Right ventricle myocardium superior (tissue), 1 donor: ENCODE measurements at regions not wholly inside any gene's neighbourhood (a gene's known extent, or its start where the extent isn't known, plus 50 kb on each side); places are given as distances from the start of the nearest gene placed in this dataset.
"Not testable (repeated sequence)": the region's sequence is repeated elsewhere in the genome, so short reads cannot be mapped to it uniquely, and the experiment has no call there.

ENCODE experiments used
- ATAC-seq: fragments of 200-7000 bp; cut with Tn5 transposase; one replicate; pipeline ENCODE4 v1.9.1; 2020; ENCODE audit warnings: mild to moderate bottlenecking; ENCODE audit not compliant: poor library complexity
- DNase-seq: peaks from one replicate; pipeline ENCODE4 v3.0.0-alpha.2; 2020
- intact Hi-C: fragments of 100-400 bp; cut with DNase I; formaldehyde crosslinking; loops from one replicate; pipeline ENCODE4 v1.11.2; 2022
- donor health status: DM: no; HTN: yes; CAD: no; lungs with severe emphysema.

DNA sequence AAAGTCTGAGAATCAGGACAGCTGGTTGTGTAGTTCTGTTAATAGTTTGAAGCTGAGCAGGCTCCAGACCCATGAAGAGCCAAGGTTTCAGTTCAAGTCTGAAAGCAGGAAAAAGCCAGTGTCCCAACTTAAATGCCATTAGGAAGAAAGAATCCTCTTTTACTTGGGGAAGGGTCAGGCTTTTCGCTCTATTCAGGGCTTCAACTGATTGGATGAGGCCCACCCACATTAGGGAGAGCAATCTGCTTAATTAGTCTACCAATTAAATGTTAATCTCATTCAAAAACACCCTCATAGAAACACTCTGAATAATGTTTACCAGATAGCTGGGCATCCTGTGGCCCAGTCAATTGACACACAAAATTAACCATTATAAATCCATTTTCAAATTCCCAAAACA lies 462.2 kb downstream of the EPM2A start:
- ATAC-seq = no peak
- intact Hi-C loops = no loop called here
- DNase-seq = no peak

DNA sequence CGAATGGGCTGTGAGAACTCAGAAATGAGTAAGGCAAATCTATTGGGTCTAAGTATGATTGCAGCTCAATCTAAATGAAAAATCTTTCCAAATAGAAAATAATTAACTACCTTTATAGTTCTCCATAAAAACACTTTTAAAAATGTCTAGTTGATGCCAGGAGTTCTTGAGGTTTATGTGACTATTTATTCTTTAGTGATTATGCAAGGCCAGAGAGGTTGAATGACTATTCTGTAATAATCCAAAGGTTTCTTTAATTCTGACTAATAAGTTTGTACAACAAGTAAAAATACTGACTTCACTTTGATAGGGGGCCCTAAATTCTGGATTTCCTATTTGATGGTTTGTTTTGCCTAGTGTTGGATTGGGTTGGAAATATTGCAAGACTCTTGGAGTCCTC lies 461.2 kb downstream of the EPM2A start:
- DNase-seq = no peak
- ATAC-seq = no peak
- intact Hi-C loops = no loop called here

DNA sequence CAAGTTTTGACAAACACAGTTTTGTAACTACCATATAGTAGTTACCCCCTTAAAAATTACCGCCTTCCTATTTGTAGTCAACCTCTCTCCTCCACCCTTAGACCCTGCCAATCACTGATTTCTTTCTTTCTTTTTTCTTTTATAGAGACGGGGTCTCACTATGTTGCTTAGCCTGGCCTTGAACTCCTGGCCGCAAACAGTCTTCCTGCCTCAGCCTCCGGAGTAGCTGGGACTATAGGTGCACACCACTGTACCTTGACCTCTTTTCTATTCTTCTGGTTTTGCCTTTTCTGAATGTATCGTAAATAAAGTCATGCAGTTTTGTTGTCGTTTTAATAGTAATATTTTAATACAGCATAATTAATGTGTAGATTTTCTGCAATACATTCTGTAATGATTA lies 460.3 kb downstream of the EPM2A start:
- no peak for ATAC-seq
- intact Hi-C loops = no loop called here
- DNase-seq = no peak

DNA sequence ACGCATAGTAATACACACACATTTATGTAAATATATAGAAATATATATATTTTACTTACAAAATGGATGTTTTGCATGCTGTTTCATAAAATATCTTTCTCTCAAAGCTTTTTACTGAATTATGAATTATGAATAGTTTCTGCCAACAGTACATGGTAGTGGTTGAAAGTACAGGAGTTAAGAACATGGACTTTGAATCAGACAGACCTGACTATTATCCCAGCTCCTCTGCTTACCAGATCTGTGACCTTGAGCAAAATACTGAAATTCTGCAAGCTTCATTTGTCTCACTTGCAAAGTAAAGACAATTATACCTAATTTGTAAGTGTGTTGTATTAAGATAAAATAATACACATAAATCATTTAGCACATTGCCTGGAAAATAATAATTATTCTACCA lies 459.5 kb downstream of the EPM2A start:
- intact Hi-C loops = no loop called here
- ATAC-seq (no peak), DNase-seq (no peak)

DNA sequence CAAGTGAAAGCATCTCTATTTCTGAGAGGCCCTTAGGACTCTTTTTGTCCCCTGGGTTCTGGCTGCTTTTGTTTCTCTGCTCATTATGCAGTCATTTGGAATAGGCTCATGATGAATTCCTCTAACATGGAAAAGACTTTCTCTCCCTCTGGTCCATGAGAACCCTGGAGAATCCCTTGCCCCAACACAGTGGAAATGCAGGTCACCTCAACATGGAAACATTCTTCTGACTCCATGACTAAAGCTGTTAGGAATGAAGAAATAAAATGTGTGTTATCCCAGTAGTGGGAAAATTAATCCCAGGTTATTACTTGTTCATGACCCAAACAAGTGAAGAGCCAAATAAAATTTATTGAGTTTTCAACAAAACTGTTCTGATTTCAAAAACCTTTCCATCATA lies 458.6 kb downstream of the EPM2A start:
- DNase-seq (no peak), ATAC-seq (no peak)
- intact Hi-C loops = no loop called here

DNA sequence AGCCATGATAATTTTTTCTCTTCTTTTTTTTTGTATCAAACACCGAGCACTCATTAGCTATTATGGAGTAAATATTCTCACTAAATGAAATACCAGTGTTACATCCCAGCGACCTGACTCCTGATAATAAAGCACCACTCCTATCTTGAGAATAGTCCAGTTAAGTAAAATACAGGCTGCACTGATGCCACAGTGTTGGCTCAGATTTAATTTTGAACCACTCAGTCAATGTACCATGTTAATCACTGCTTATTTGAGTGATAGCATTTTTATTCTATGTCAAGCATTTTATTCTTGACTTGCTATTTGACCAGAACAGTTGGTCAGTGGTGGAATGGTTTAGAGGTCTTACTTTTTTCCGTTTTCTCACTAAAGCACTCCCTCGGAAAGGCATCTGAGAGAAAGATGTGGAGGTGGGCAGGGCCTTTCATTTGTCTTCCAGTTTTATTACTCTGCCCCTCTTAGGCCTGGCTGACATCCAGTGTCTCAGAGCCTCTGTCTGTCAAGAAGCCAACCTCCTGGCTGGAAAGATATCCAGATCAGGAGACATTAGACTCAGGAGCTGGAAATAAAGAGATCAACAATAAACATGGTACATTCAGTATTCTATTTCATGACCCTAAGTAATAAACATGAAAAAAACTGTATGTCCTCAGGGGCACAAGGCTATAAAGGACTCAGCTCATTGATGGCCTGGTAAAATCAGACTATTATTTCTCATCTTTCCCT lies 457.8 kb downstream of the EPM2A start:
- ATAC-seq (peak; percentile 77), DNase-seq (no peak)
- intact Hi-C loops = no loop called here

DNA sequence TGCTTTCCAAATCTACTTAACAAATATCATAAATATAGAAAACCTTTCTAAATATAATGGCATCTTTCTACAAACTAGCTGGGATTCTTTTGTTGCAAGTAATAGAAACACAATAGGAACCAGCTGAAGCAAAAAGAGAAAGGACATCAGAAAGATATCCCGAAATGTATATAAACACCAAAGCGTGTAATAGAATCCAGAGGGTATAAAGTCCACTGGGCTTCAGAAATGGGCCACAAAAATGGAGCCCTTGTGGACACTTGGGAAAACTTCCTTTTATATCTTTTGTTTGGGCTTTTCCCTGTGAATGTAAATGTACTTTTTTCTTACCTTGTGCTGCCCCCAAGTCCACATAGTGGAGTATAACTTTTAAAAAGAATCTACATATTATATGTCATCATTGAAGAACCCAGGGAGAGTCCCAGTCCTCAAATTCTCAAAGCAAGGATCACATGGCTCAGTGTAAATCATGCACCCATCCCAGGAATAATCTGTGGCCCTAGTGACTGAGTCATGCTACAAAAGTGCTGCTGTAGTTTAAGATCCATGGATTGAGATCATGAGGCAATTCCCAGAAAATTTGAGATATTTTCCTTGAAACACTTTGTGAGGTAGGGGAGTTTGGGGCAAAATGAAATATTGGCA lies 457.0 kb downstream of the EPM2A start:
- ATAC-seq (no peak), DNase-seq (no peak)
- intact Hi-C loops = no loop called here

DNA sequence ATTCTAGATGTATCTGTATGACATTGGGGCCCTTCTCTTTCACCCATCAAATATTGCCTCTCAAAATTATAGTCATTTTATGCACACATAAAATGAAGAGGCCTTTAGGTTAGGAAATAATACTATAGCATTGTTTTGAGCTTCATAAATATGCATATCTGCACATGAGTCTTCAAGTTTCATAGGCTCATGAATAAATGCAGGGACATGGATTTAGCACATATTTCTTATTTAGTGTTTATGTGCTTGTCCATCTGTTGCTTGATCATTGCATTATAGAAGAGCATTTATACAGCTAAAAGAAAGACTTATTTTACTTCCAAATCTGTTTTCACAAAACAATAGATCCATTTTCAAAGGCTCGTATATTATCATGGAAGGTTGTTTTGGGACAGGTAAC lies 455.8 kb downstream of the EPM2A start:
- intact Hi-C loops = no loop called here
- ATAC-seq (no peak), DNase-seq (no peak)

DNA sequence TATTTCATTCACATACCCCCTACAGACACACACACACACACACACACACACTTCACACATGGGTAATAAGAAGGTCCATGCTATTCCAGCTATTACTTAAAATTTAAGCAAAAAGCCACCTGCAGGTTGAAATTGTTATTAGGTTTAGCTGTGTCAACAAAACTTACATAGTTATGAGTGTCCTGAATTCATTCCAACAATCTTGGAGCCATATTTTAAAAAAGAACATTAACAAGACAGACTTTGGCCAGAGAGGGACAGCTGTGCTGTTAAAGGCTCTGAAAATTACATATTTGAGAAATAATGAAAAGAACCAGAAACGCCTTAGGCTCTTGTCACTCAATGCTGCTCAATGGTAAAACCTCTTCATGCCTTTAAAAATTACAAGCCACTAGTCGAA lies 455.3 kb downstream of the EPM2A start:
- intact Hi-C loops = no loop called here
- ATAC-seq (no peak), DNase-seq (no peak)

DNA sequence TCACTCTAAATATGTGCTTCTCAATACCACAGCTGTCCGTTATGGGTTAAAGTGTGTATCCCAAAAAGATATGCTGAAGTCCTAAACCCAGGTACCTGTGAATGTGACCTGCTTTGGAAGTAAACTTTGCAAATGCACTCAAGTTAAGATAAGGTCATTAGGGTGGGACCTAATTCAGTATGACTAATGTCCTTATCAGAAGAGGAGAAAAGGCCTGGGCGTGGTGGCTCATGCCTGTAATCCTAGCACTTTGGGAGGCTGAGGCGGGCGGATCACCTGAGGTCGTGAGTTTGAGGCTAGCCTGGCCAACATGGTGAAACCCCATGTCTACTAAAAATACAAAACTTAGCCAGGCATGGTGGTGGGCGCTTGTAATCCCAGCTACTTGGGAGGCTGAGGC lies 452.1 kb downstream of the EPM2A start:
- ATAC-seq, intact Hi-C loops, DNase-seq: not testable (repeated sequence)

DNA sequence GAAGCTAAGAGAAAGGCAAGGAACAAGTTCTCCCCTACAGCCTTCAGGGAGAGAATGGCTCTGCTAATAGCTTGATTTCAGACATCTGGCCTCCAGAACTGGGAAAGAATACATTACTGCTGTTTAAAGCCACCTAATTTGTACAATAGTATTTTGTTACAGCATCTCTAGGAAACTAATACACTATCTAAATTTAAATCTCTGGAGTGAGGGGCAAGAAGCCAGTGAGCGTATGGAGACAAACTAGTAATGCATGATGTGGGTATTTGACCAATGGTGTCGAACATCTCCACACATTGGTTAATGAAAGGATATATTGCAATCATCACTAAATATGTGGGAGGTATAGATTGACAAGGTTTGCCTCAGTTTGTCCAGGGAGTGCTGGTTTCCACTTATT lies 451.5 kb downstream of the EPM2A start:
- intact Hi-C loops = no loop called here
- DNase-seq (no peak), ATAC-seq (no peak)

DNA sequence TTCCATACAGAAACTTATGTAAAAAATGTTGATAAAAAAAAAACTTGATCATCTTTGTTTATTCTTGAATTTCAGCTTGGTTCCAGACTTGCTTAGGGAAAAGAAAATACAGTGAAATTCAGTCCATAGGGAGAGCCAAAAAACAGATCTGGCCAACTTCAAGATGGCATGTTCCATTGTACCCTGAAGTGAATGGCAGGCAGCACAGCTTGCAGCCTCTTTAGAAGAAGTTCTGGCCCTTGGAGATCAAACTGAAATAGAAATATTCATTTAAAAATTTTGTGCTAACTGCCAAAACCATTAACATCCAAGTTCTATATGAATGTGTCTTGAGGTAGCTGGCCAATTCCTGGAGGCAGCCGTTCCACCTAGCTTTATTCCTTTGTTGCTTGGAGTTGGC lies 448.4 kb downstream of the EPM2A start:
- ATAC-seq (no peak), DNase-seq (no peak)
- intact Hi-C loops = no loop called here

DNA sequence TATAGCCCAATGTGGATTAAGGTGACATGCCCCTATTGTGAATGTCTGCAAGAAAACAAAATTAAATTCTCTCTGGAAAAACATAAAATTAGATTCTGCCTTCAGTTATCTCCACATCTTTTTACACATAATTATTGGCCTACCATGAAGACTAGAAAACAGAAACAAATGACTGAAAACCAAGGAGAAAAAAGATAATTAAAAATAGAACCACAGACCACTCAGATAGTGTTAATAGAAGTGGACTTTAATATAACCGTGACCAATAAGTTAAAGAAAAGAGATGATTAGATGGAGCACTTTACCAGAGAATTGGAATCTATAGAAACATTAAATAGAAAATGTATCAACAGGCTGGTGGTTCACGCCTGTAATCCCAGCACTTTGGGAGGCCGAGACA lies 445.7 kb downstream of the EPM2A start:
- intact Hi-C loops = no loop called here
- no peak for DNase-seq
- no peak for ATAC-seq

DNA sequence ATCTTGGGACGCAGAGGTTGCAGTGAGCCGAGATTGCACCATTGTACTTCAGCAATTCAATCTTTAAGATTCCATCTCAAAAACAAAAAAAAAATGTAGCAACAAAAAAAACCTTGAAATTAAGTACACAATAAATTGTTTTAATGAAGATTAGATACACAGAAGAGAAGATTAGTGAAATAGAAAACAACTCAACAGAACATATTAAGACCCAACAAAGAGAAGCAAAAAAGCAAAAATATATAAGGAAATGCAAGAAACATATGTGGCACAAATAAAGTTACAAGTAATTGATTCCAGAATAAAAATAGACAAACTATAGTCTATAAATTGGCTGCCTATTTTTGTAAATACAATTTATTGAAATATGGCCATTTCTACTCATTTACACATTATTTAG lies 445.2 kb downstream of the EPM2A start:
- no peak for ATAC-seq
- no peak for DNase-seq
- intact Hi-C loops = no loop called here

DNA sequence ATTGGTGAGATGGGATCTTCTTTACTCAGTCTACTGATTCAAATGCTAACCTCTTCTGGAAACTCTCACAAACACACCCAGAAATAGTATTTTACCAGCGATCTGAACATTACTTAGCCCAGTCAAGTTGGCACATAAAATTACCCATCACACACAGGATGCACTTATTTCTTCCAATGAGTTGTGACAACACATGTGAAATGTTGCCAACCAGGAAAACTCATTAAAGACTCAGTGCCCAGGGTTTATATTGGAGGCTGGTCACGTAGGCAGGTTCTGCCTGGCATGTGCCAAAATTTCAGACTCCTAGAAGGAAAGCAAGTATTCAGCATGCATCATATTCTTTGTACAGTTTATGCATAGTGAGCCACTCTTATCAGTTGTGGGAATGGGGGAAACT lies 443.3 kb downstream of the EPM2A start:
- DNase-seq (no peak), ATAC-seq (no peak)
- intact Hi-C loops = no loop called here

DNA sequence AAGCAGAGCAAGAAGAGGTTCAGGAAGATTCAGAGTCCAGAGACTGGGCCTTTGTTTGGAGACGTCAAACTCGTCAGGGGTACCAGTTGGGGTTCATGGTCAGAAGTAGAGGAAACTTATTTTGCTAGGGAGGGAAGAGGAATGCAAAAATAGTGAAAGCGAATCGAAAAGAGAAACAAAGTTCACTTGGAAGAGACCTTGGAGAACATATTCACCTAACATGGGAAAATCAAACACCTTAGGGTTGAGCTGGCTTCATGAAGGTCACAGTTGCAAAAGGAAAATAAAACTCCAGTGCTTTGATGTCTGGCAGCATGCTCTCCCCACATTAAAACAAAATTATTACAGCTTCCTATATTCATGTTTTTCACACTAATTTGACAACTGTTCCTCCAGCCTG lies 440.4 kb downstream of the EPM2A start:
- intact Hi-C loops = no loop called here
- ATAC-seq = no peak
- DNase-seq = no peak

DNA sequence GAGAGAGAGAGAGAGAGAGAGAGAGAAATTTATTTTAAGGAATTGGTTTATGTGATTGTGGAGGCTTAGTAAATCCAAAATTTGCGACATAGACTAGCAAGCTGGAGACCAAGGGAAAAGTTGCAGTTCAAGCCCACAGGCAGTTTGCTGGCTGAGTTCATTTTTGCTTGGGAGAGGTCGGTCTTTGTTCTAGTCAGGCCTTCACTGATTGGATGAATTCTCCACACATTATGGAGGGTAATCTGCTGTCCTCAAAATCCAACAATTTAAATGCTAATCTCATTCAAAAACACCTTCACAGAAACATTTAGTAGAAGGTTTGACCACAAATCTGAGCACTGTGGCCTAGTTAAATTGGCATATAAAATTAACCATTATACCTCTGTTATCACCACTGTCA lies 439.6 kb downstream of the EPM2A start:
- intact Hi-C loops = no loop called here
- ATAC-seq (no peak), DNase-seq (no peak)

DNA sequence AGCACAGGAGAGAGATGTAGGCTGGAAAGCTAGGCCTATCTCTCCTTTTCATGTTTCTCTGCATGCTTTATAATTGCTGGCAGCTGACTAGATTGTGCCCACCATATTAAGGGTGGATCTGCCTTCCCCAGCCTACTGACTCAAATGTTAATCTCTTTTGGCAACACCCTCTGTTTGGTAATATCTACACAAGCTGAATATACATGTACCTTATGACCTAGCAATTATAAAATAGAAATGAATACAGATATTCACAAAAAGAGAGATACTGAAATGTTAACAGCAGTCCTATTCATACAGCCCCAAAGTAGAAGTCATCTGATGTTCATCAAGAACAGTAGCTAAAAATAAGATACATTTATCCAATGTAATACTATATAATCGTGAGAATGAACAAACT lies 429.6 kb downstream of the EPM2A start:
- ATAC-seq = no peak

DNA sequence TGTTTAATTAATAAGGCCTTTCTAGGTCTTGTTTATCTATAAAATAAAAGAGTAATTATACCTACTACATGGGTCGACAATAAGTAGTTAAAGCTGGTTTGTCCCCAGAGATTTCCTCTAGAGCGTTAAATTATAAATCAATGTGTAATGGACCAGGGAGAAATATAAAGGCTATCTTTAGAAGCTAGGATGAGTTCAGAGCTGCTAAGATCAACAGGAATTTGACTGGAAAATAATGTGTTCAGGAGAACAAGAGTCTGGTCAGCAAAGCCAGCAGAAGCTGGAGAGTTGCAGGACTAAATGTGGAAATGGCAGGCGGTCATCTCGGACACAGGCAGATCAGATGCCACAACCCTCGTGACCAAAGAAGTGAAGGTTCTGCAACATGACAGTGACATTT lies 428.8 kb downstream of the EPM2A start:
- ATAC-seq = no peak
- intact Hi-C loops = no loop called here

More for the DNA sequence above, 429.6 kb downstream of the EPM2A start:
- no peak for DNase-seq
- intact Hi-C loops = no loop called here

DNA sequence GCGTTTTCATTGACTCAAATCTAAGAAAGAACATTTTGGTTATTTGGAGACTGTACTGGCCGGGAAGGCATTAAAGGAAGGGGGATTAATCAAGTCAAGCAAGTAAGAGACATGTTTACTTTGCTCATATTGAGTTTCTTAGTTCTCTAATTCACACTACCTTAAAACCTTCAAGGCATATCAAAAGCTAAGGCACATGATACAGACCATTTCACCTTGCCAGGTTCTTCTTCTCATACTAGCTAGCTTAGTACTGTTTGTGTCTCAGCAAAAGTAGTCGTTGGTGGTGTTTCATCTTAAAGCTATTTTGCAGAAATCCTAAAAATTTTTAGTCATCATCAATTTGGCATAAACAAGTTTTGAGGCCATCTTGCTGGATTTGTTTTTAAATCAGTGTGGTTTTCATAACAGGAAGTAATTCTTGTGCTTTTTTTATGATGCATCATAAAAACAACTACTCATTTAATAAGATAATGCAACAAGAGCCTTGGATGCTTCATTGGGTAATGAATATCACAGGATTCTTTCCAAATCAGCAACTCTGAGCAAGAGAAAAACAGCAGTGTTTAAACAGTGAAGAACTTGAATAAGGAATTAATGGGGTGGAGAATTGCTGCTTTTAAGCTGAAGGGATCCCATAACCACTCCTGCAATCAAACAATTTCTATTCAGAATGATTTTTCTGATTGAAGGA lies 425.3 kb downstream of the EPM2A start:
- ATAC-seq (no peak), DNase-seq (no peak)
- intact Hi-C loops = no loop called here

More for the DNA sequence above, 428.8 kb downstream of the EPM2A start:
- DNase-seq = no peak
